Mammary epithelial cell (primary cell): ENCODE measurements at regions not wholly inside any gene's neighbourhood (a gene's known extent, or its start where the extent isn't known, plus 50 kb on each side); places are given as distances from the start of the nearest gene placed in this dataset.

Source experiments
- CTCF ChIP-seq, 2 donors: IDR thresholded peaks in 1 of 2; conservative IDR thresholded peaks in 1 of 2; 2 replicates each; pipeline ENCODE4 v1.5.1; 2011 to 2012; ENCODE audit warnings: inconsistent platforms in 2 of 2, low read length in 2 of 2, mild to moderate bottlenecking in 2 of 2, control low read depth in 1 of 2, low read depth in 1 of 2; ENCODE audit not compliant: insufficient read depth in 1 of 2; ENCODE audit errors: extremely low read depth in 1 of 2
- EZH2 ChIP-seq: IDR thresholded peaks from 2 replicates; pipeline ENCODE4 v1.6.1; 2012; ENCODE audit warnings: low read length, inconsistent platforms, borderline replicate concordance

DNA sequence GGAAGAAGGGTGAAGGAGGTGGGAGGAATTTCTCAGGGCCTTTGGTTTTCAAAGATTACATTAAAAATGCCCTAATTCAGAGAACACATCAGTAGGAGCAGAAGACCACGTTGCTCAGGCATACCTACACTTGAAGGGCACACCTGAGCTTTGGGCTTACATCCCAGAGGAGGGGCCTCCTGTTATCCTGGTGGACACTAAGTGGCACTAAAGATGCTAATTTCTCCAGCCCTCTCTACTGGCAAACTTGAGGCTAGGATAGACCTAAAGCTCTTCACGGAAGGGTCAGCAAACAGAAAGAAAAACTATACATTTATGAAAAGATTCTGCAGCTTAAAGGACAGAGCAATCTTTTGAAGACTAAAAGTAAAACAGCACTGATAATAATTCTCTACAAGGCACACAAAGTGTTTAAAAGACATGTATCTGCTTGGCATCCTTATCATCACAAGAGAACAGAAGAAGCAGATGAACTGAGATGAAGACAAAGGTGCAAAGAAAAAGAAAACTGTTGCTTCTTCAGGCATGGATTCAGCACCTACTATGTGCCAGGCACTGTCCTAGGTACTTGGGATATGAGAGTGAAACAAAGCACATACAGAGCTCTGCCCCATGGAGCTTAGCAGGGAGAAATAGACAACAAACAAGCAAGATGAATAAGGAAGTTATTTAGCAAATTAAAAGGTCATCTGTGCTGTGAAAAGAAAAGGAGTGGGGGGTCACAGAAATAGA is 137.5 kb downstream of the NUAK1 start:
- TF ChIP-seq CTCF (conservative IDR thresholded peaks at IDR 0.05 in 1 of 2, IDR thresholded peaks at IDR 0.05 in 1 of 2; ENCODE audit: extremely low read depth in 1 of 2, insufficient read depth in 1 of 2, low read depth in 1 of 2, low read length in 2 of 2), result no peak
- no peak for TF ChIP-seq EZH2
